ENCODE measurements at regions not wholly inside any gene's neighbourhood (a gene's known extent, or its start where the extent isn't known, plus 50 kb on each side); places are given as distances from the start of the nearest gene placed in this dataset.

DNA sequence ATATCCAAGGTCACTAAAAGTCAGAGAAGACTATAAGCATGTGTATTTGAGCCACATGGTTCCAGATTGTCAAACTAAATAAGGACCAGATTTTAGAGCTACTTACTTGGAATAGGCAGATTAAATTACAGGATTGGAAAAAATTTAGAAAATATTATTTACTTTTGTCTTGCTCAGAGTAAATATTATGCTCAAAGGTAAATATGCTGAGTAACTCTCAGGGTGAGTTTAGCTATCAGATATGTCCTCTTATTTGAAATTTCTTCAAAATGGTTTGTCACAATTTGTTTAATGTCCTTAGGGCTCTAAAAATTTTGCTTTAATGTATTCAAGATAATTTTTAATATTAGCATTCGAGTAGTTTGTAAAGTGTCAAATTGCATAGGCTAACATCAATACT is 2455.2 kb downstream of the PCDH9 start:
- no peak overlapping the region for H2AFZ ChIP-seq (ENCODE audit: low read depth, low read length, severe bottlenecking)
- no peak overlapping the region for H3K4me2 ChIP-seq (ENCODE audit: low read depth, low read length, poor library complexity, severe bottlenecking)
- TF ChIP-seq, protein P1, sequence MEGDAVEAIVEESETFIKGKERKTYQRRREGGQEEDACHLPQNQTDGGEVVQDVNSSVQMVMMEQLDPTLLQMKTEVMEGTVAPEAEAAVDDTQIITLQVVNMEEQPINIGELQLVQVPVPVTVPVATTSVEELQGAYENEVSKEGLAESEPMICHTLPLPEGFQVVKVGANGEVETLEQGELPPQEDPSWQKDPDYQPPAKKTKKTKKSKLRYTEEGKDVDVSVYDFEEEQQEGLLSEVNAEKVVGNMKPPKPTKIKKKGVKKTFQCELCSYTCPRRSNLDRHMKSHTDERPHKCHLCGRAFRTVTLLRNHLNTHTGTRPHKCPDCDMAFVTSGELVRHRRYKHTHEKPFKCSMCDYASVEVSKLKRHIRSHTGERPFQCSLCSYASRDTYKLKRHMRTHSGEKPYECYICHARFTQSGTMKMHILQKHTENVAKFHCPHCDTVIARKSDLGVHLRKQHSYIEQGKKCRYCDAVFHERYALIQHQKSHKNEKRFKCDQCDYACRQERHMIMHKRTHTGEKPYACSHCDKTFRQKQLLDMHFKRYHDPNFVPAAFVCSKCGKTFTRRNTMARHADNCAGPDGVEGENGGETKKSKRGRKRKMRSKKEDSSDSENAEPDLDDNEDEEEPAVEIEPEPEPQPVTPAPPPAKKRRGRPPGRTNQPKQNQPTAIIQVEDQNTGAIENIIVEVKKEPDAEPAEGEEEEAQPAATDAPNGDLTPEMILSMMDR (IDR thresholded peaks at IDR 0.05; ENCODE audit: insufficient read depth, low read length, poor library complexity, severe bottlenecking) = no peak
- no peaks in the 10 kb centered on the region for H4K20me1 ChIP-seq (ENCODE audit: low read depth, low read length)
- H3K27me3 ChIP-seq (ENCODE audit: low read length) = no peaks in the 10 kb centered on the region
- no peak overlapping the region for H3K4me3 ChIP-seq (ENCODE audit: insufficient read depth, low read length, poor library complexity, severe bottlenecking)
- H3F3A ChIP-seq (ENCODE audit: insufficient read depth) = no peaks in the 10 kb centered on the region
- no peak overlapping the region for H3K27ac ChIP-seq (ENCODE audit: low read depth, low read length)
- no peak overlapping the region for H3K9ac ChIP-seq (ENCODE audit: low read length)
- no peaks in the 10 kb centered on the region for H3K36me3 ChIP-seq (ENCODE audit: low read length)
- no peaks in the 10 kb centered on the region for H3K9me2 ChIP-seq (replicated peaks; ENCODE audit: insufficient read depth, low read length)
- H3K9me3 ChIP-seq (ENCODE audit: insufficient read depth, low read length) = no peaks in the 10 kb centered on the region
- H3K79me2 ChIP-seq (ENCODE audit: insufficient read depth, low read length) = no peaks in the 10 kb centered on the region

- Histone ChIP-seq H3F3A (ENCODE audit: insufficient read depth) (no peaks in the 10 kb centered on the region), H3K79me2 (ENCODE audit: insufficient read depth, low read length) (no peaks in the 10 kb centered on the region), H3K4me3 (ENCODE audit: insufficient read depth, low read length, poor library complexity, severe bottlenecking) (no peak overlapping the region), H2AFZ (ENCODE audit: low read depth, low read length, severe bottlenecking) (no peak overlapping the region), H3K4me2 (ENCODE audit: low read depth, low read length, poor library complexity, severe bottlenecking) (no peak overlapping the region), H3K27me3 (ENCODE audit: low read length) (no peaks in the 10 kb centered on the region), H4K20me1 (ENCODE audit: low read depth, low read length) (no peaks in the 10 kb centered on the region), H3K36me3 (ENCODE audit: low read length) (no peaks in the 10 kb centered on the region), H3K27ac (ENCODE audit: low read depth, low read length) (no peak overlapping the region), H3K9me2 (replicated peaks; ENCODE audit: insufficient read depth, low read length) (no peaks in the 10 kb centered on the region), H3K9ac (ENCODE audit: low read length) (no peak overlapping the region), H3K9me3 (ENCODE audit: insufficient read depth, low read length) (no peaks in the 10 kb centered on the region)
- TF ChIP-seq, protein P1 (IDR thresholded peaks at IDR 0.05; ENCODE audit: insufficient read depth, low read length, poor library complexity, severe bottlenecking) = no peak
- TF ChIP-seq EZH2phosphoT487 (conservative IDR thresholded peaks at IDR 0.05; ENCODE audit: low read length) = no peak
These were observed 2459.4 kb downstream of the PCDH9 start for GRCh38 chr13:64770743-64771142.

GRCh38 chr13:64767054-64767453 is 2463.1 kb downstream of the PCDH9 start:
- H3K79me2 ChIP-seq (ENCODE audit: insufficient read depth, low read length) = no peaks in the 10 kb centered on the region
- no peaks in the 10 kb centered on the region; the same call in 1 of the 2 replicates for H3K9me3 ChIP-seq (ENCODE audit: insufficient read depth, low read length)
- TF ChIP-seq EZH2phosphoT487 (conservative IDR thresholded peaks at IDR 0.05; ENCODE audit: low read length) = no peak
- TF ChIP-seq, protein P1 (IDR thresholded peaks at IDR 0.05; ENCODE audit: insufficient read depth, low read length, poor library complexity, severe bottlenecking) = no peak
- no peaks in the 10 kb centered on the region for H3K9me2 ChIP-seq (replicated peaks; ENCODE audit: insufficient read depth, low read length)
- H3K27me3 ChIP-seq (ENCODE audit: low read length) = no peaks in the 10 kb centered on the region
- H3K4me2 ChIP-seq (ENCODE audit: low read depth, low read length, poor library complexity, severe bottlenecking) = no peak overlapping the region
- no peaks in the 10 kb centered on the region for H4K20me1 ChIP-seq (ENCODE audit: low read depth, low read length)
- no peak overlapping the region for H3K4me3 ChIP-seq (ENCODE audit: insufficient read depth, low read length, poor library complexity, severe bottlenecking)
- no peaks in the 10 kb centered on the region for H3F3A ChIP-seq (ENCODE audit: insufficient read depth)
- H2AFZ ChIP-seq (ENCODE audit: low read depth, low read length, severe bottlenecking) = peak overlapping the region; percentile 0
- H3K36me3 ChIP-seq (ENCODE audit: low read length) = no peaks in the 10 kb centered on the region
- H3K27ac ChIP-seq (ENCODE audit: low read depth, low read length) = no peak overlapping the region
- no peak overlapping the region for H3K9ac ChIP-seq (ENCODE audit: low read length)

Measured in SU-DHL-6 (cell line).